Endodermal cell (in vitro differentiated cells): ENCODE measurements at regions not wholly inside any gene's neighbourhood (a gene's known extent, or its start where the extent isn't known, plus 50 kb on each side); places are given as distances from the start of the nearest gene placed in this dataset.

Experiments used
- DNase-seq: peaks from one replicate; pipeline ENCODE4 v3.0.0-alpha.2; 2017
- H3K27ac ChIP-seq: 2 replicates; pipeline ENCODE4 v1.5.1; 2013; ENCODE audit warnings: mild to moderate bottlenecking, low read depth, low read length, moderate library complexity
- H3K27me3 ChIP-seq: 2 replicates; pipeline ENCODE4 v1.6.1; 2013; ENCODE audit warnings: mild to moderate bottlenecking, low read length, moderate library complexity; ENCODE audit not compliant: insufficient read depth, control insufficient read depth, poor library complexity, severe bottlenecking
- H3K36me3 ChIP-seq: 2 replicates; pipeline ENCODE4 v1.7.0; 2013; ENCODE audit warnings: mild to moderate bottlenecking, low read length, moderate library complexity; ENCODE audit not compliant: control insufficient read depth, insufficient read depth
- H3K4me1 ChIP-seq: one replicate; pipeline ENCODE4 v1.7.0; 2013; ENCODE audit warnings: low read length; ENCODE audit not compliant: control insufficient read depth, insufficient read depth
- H3K4me3 ChIP-seq: 2 replicates; pipeline ENCODE4 v1.5.1; 2013; ENCODE audit warnings: mild to moderate bottlenecking, low read length, moderate library complexity
- H3K9ac ChIP-seq: 2 replicates; pipeline ENCODE4 v1.6.1; 2013; ENCODE audit warnings: mild to moderate bottlenecking, low read length, moderate library complexity; ENCODE audit not compliant: poor library complexity, severe bottlenecking; ENCODE audit errors: extremely low read depth
- H3K9me3 ChIP-seq: 2 replicates; pipeline ENCODE4 v1.6.1; 2013; ENCODE audit warnings: mild to moderate bottlenecking, low read length, moderate library complexity; ENCODE audit not compliant: control insufficient read depth
- H3K27ac Mint-ChIP-seq: 2 replicates; pipeline ENCODE4 v1.8.0; 2020; ENCODE audit warnings: mixed read lengths
- H3K27me3 Mint-ChIP-seq: 2 replicates; pipeline ENCODE4 v1.8.0; 2021; ENCODE audit warnings: mild to moderate bottlenecking, mixed read lengths; ENCODE audit not compliant: insufficient read depth
- H3K36me3 Mint-ChIP-seq: 2 replicates; pipeline ENCODE4 v1.8.0; 2020; ENCODE audit warnings: low read depth, mixed read lengths
- H3K4me1 Mint-ChIP-seq: 2 replicates; pipeline ENCODE4 v1.8.0; 2020; ENCODE audit warnings: mixed read lengths
- H3K4me3 Mint-ChIP-seq: 2 replicates; pipeline ENCODE4 v1.8.0; 2020; ENCODE audit warnings: mild to moderate bottlenecking, moderate library complexity, mixed read lengths
- H3K9me3 Mint-ChIP-seq: 2 replicates; pipeline ENCODE4 v1.8.0; 2020; ENCODE audit warnings: mild to moderate bottlenecking, mixed read lengths
- WGBS, 2 experiments: methylation state at CpG; one replicate each; pipeline versions ENCODE4 v1.1.5 to v1.1.7; 2013; ENCODE audit warnings: missing lambda C conversion rate in 2 of 2, mixed read lengths in 1 of 2; ENCODE audit not compliant: insufficient coverage in 1 of 2, insufficient read length in 1 of 2; 5-methylcytosine and 5-hydroxymethylcytosine counted together
- TF ChIP-seq, protein P1 (sequence below): fragments of 200-600 bp; sonication (generic); conservative IDR thresholded peaks from 2 replicates; pipeline ENCODE4 v1.5.0; 2021; ENCODE audit warnings: antibody characterized with exemption, mild to moderate bottlenecking

DNA sequence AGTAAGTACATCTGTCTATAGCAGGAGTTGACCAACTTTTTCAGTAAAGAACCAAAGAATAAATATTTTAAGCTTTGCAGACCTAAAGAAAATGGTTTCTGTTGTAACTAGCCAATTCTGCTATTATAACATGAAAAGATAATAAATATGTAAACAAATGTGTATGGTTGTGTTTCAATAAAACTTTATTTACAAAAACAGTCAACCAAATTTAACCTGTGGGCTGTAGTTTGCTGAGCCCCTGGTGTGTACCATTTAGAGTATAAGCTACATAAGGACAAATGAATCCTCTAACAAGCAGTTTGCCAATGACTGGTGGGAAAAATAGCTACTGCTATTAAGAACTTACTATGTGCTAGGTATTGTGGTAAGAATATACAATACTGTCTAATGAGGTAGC, 79.4 kb downstream of the MAIP1 start:
- H3K36me3 Mint-ChIP-seq = no peaks in the 10 kb centered on the region
- Histone ChIP-seq H3K27ac (no peak overlapping the region), H3K9me3 (no peaks in the 10 kb centered on the region), H3K36me3 (no peaks in the 10 kb centered on the region), H3K4me1 (no peaks in the 10 kb centered on the region), H3K4me3 (no peak overlapping the region), H3K9ac (no peak overlapping the region), H3K27me3 (no peaks in the 10 kb centered on the region)
- H3K4me3 Mint-ChIP-seq = no peak overlapping the region
- no peak overlapping the region for H3K27ac Mint-ChIP-seq
- no peak for DNase-seq
- H3K4me1 Mint-ChIP-seq = peaks cover 5% of the 10 kb centered on the region
- H3K9me3 Mint-ChIP-seq = no peaks in the 10 kb centered on the region
- no peaks in the 10 kb centered on the region for H3K27me3 Mint-ChIP-seq
- TF ChIP-seq, protein P1, sequence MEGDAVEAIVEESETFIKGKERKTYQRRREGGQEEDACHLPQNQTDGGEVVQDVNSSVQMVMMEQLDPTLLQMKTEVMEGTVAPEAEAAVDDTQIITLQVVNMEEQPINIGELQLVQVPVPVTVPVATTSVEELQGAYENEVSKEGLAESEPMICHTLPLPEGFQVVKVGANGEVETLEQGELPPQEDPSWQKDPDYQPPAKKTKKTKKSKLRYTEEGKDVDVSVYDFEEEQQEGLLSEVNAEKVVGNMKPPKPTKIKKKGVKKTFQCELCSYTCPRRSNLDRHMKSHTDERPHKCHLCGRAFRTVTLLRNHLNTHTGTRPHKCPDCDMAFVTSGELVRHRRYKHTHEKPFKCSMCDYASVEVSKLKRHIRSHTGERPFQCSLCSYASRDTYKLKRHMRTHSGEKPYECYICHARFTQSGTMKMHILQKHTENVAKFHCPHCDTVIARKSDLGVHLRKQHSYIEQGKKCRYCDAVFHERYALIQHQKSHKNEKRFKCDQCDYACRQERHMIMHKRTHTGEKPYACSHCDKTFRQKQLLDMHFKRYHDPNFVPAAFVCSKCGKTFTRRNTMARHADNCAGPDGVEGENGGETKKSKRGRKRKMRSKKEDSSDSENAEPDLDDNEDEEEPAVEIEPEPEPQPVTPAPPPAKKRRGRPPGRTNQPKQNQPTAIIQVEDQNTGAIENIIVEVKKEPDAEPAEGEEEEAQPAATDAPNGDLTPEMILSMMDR = no peak

DNA sequence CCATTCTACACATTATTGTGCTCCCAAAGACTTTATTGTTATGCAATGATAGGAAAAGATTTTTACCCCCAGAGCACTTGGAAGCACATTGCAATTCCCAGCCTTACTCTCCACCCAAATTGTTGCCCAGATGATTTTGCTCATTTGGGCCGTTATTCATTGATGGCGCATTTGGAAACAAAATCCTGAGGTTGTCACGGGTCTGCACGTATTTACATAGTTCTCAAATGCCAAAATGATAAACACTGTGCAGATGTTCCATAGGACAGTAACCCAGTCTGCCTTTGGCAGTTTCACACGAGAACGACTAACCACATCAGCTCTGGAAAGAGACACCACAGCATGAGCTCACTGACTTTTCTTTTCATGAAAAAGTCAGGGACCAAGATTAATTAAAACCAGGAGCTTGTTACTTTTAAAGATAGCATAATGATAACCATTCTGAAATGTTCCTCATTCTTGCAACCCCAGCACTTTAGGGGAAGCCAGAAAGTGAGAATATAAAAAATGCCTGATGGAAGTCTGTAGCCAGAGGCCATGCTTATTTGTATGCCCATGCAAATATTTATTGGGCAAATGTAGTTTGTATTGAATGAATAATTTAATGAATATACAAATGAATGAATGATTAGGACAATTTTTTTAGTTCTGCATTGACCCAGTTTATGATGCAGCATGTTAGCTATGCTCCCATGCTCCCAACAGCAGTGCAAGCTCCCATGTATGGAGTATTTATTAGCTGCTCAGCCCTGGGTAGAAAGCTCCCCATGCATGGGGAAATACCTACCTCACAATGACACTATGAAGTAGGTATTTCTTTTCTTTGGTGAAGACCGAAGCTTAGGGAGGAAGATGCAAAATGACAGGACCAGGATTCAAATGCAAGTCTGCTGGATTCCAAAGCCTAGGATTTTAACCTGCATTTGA, 84.6 kb downstream of the MAIP1 start:
- peaks cover 14% of the 10 kb centered on the region for H3K9me3 Mint-ChIP-seq
- peaks cover 3% of the 10 kb centered on the region for H3K36me3 Mint-ChIP-seq
- peaks cover 22% of the 10 kb centered on the region for H3K9me3 ChIP-seq
- H3K4me1 ChIP-seq = no peaks in the 10 kb centered on the region
- H3K36me3 ChIP-seq = no peaks in the 10 kb centered on the region
- H3K27ac Mint-ChIP-seq = no peak overlapping the region
- H3K4me3 ChIP-seq = no peak overlapping the region
- H3K27me3 Mint-ChIP-seq = no peaks in the 10 kb centered on the region
- no peak overlapping the region for H3K4me3 Mint-ChIP-seq
- TF ChIP-seq, protein P1 = no peak
- H3K9ac ChIP-seq = no peak overlapping the region
- no peaks in the 10 kb centered on the region for H3K27me3 ChIP-seq
- no peak for DNase-seq
- no peak overlapping the region for H3K27ac ChIP-seq
- WGBS, 2 experiments = 89 to 90% methylated on average over 7 of the region's 7 CpGs
- H3K4me1 Mint-ChIP-seq = peaks cover 13% of the 10 kb centered on the region

DNA sequence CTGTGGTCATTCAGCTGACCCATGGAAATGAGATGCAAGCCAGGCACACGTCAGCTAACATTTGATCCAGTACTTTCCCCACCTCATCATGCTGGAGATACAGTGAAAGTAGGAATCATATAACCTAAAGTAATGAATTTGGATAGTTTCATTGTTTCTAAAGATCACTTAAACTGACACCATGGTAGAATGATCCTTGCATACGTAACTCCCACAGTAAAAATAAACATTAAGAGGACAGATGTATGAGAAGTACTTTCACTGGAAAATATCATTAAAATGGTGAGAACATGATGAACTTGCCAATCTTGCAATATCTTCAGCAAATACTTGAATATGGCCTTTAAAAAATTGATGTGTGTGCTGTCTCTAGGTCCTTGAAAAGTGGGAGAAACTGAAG, 85.4 kb downstream of the MAIP1 start:
- 92 to 100% methylated on average over 1 to 2 of the region's 2 CpGs for WGBS, 2 experiments
- Histone ChIP-seq H3K36me3 (no peaks in the 10 kb centered on the region), H3K4me1 (no peaks in the 10 kb centered on the region), H3K27ac (no peak overlapping the region), H3K9me3 (peaks cover 30% of the 10 kb centered on the region), H3K9ac (no peak overlapping the region), H3K27me3 (no peaks in the 10 kb centered on the region), H3K4me3 (no peak overlapping the region)
- H3K27ac Mint-ChIP-seq = no peak overlapping the region
- H3K36me3 Mint-ChIP-seq = peaks cover 6% of the 10 kb centered on the region
- H3K4me1 Mint-ChIP-seq = peaks cover 13% of the 10 kb centered on the region
- H3K27me3 Mint-ChIP-seq = no peaks in the 10 kb centered on the region
- TF ChIP-seq, protein P1 = no peak
- H3K4me3 Mint-ChIP-seq = no peak overlapping the region
- no peak for DNase-seq
- H3K9me3 Mint-ChIP-seq = peaks cover 22% of the 10 kb centered on the region
